H1 (cell line): ENCODE measurements at regions not wholly inside any gene's neighbourhood (a gene's known extent, or its start where the extent isn't known, plus 50 kb on each side); places are given as distances from the start of the nearest gene placed in this dataset.

Experiments
- BRCA1 ChIP-seq: IDR thresholded peaks from 2 replicates; pipeline ENCODE4 v1.6.1; 2012; ENCODE audit warnings: low read depth, low read length, improper control_type of control experiment
- CHD1 ChIP-seq: IDR thresholded peaks from 2 replicates; pipeline ENCODE4 v1.6.1; 2012; ENCODE audit warnings: low read depth, low read length, improper control_type of control experiment
- JUN ChIP-seq: IDR thresholded peaks from 2 replicates; pipeline ENCODE4 v1.6.1; 2011; ENCODE audit warnings: low read depth, mild to moderate bottlenecking, improper control_type of control experiment, low read length
- SP1 ChIP-seq: IDR thresholded peaks from 2 replicates; pipeline ENCODE4 v1.6.1; 2011; ENCODE audit warnings: low read depth, low read length
- ZNF274 ChIP-seq: IDR thresholded peaks from 2 replicates; pipeline ENCODE4 v1.7.0; 2012; ENCODE audit warnings: low read length, borderline replicate concordance; ENCODE audit errors: extremely low read depth
- TF ChIP-seq, protein P1 (sequence below), 3 experiments: IDR thresholded peaks; 1 replicate in 2 of 3; 2 replicates in 1 of 3; pipeline versions ENCODE4 v1.5.1 to v1.6.1; 2011; ENCODE audit warnings: low read length in 3 of 3, mild to moderate bottlenecking in 3 of 3, inconsistent platforms in 2 of 3, low read depth in 1 of 3, moderate library complexity in 1 of 3; ENCODE audit not compliant: insufficient read depth in 1 of 3; ENCODE audit errors: control extremely low read depth in 1 of 3

DNA sequence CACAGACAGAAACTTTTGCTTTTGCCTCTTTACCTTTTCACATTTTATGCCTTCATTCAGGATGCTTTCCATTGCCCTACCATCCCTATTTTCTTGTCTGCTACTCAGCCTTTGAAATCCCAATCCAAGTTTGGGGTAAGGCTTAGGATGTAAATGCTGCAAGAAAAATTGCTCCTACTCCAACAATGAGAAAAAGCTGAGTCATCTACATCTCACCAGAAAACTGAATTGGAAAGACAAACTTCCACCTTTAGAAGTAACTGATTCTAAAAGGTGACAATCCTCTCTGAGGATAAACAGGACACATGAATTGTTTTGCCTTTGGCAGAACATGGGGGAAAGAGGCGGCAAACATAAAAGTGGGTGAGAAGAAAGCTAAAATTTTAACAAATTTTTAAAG is 295.6 kb downstream of the NR2F1-AS1 start:
- TF ChIP-seq, protein P1, sequence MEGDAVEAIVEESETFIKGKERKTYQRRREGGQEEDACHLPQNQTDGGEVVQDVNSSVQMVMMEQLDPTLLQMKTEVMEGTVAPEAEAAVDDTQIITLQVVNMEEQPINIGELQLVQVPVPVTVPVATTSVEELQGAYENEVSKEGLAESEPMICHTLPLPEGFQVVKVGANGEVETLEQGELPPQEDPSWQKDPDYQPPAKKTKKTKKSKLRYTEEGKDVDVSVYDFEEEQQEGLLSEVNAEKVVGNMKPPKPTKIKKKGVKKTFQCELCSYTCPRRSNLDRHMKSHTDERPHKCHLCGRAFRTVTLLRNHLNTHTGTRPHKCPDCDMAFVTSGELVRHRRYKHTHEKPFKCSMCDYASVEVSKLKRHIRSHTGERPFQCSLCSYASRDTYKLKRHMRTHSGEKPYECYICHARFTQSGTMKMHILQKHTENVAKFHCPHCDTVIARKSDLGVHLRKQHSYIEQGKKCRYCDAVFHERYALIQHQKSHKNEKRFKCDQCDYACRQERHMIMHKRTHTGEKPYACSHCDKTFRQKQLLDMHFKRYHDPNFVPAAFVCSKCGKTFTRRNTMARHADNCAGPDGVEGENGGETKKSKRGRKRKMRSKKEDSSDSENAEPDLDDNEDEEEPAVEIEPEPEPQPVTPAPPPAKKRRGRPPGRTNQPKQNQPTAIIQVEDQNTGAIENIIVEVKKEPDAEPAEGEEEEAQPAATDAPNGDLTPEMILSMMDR (IDR thresholded peaks at IDR 0.05; ENCODE audit: control extremely low read depth in 1 of 3, insufficient read depth in 1 of 3, low read depth in 1 of 3, low read length in 3 of 3) = no peak
- TF ChIP-seq ZNF274 = no peak
- no peak for TF ChIP-seq BRCA1
- TF ChIP-seq SP1 = no peak
- no peak for TF ChIP-seq CHD1
- TF ChIP-seq JUN = no peak
